ENCODE measurements at regions not wholly inside any gene's neighbourhood (a gene's known extent, or its start where the extent isn't known, plus 50 kb on each side); places are given as distances from the start of the nearest gene placed in this dataset.

DNA sequence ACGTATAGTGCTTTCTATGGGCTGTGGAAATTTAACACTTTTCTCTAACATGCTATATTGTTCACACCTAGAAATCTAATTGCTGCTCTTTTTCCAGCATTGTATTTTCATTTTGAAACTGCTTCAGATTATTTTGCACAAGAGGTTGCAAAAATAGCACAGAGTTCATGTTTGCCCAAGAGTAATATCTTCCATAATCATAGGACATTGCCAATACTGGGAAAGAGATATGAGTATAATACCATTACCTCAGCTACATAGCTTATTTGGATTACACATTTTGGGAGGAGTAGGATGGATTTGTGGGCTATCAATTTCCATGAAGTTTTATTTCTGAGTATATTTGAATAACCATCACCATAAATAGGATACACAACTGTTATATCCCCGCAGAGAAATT is 717.1 kb downstream of the CDH9 start:
- TF ChIP-seq POLR2AphosphoS5 (IDR thresholded peaks at IDR 0.05; ENCODE audit: low read depth, low read length) (no peak), POLR2A (IDR thresholded peaks at IDR 0.05; ENCODE audit: low read depth, low read length) (no peak), PAX5 (IDR thresholded peaks at IDR 0.05; ENCODE audit: insufficient read depth, low read length, severe bottlenecking) (no peak), SPI1 (IDR thresholded peaks at IDR 0.05; ENCODE audit: low read depth, low read length) (no peak)
